Peyer's patch (tissue), 4 donors: ENCODE measurements at regions not wholly inside any gene's neighbourhood (a gene's known extent, or its start where the extent isn't known, plus 50 kb on each side); places are given as distances from the start of the nearest gene placed in this dataset.

Experiments
- CTCF ChIP-seq, 6 experiments: fragments of 450-650 bp in 4 of 6; fragments of 200-600 bp in 2 of 6; sonication (generic) in 1 of 6; IDR thresholded peaks; one replicate each; pipeline ENCODE4 v1.5.1; 2017 to 2019; ENCODE audit warnings: antibody characterized with exemption in 6 of 6, mild to moderate bottlenecking in 3 of 6, moderate library complexity in 1 of 6
- POLR2A ChIP-seq, 2 donors: fragments of 450-650 bp; IDR thresholded peaks; one replicate each; pipeline ENCODE4 v1.5.1; 2017; ENCODE audit warnings: antibody characterized with exemption in 2 of 2, mild to moderate bottlenecking in 2 of 2, moderate library complexity in 2 of 2

DNA sequence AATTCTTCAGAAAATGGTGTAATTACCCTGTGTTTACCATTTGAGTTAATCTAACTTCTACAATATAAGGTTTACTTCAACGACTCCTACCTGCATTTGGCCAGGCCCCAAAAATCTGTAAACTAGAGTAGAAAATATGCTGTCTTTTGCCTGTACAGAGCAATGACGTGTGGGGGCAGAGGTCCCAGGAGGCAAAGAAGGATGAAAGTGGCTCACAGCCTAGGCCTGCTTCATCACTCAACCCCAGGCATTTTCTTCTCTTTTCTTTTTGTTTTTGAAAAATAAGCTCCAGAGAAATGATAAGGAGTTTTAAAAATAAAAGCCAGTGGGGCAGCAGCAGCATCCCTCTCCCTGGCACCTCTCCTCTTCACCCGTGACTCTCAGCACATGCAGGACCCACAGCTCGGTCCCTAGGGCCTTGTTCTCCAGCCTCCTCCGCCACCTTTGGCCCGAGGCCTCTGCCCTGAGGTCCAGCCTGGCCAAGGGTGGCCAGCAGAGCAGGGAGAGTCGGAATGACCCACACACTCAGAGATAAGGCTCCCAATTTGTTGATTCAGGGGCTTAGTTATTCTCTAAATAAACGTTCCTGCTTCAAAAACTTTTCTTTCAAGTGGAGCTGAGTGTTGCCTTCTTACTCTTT, 76.6 kb upstream of the ADRA1D start:
- TF ChIP-seq POLR2A (IDR thresholded peaks at IDR 0.05) (no peak), CTCF (IDR thresholded peaks at IDR 0.05) (no peak)
